GM18870 (cell line): ENCODE measurements at regions not wholly inside any gene's neighbourhood (a gene's known extent, or its start where the extent isn't known, plus 50 kb on each side); places are given as distances from the start of the nearest gene placed in this dataset.

Source experiments
- ATAC-seq: cut with Tn5 transposase; IDR thresholded peaks from one replicate; pipeline ENCODE4 v1.9.1; 2021; ENCODE audit warnings: moderate library complexity; ENCODE audit not compliant: unreplicated experiment

GRCh38 chr2:189267925-189268579 lies 88.5 kb upstream of the COL5A2 start:
- ATAC-seq: no peak

GRCh38 chr2:189268763-189269162 lies 89.2 kb upstream of the COL5A2 start:
- no peak for ATAC-seq

GRCh38 chr2:189273734-189274133 lies 94.2 kb upstream of the COL5A2 start:
- no peak for ATAC-seq

GRCh38 chr2:189274361-189274760 lies 94.8 kb upstream of the COL5A2 start:
- no peak for ATAC-seq

GRCh38 chr2:189276277-189276676 lies 96.7 kb upstream of the COL5A2 start:
- ATAC-seq: no peak

- no peak for ATAC-seq
These were observed 101.6 kb upstream of the COL5A2 start for GRCh38 chr2:189281201-189281600.

- no peak for ATAC-seq
These were observed 105.8 kb upstream of the COL5A2 start for GRCh38 chr2:189285349-189285748.

- ATAC-seq: no peak
These were observed 106.5 kb upstream of the COL5A2 start for GRCh38 chr2:189285962-189286645.

GRCh38 chr2:189287363-189287762 lies 107.8 kb upstream of the COL5A2 start:
- ATAC-seq: no peak

- peak; percentile 94 for ATAC-seq
These were observed 108.5 kb upstream of the COL5A2 start for GRCh38 chr2:189287982-189288521.

- ATAC-seq: no peak
These were observed 111.9 kb upstream of the COL5A2 start for GRCh38 chr2:189291460-189291859.

- no peak for ATAC-seq
These were observed 113.6 kb upstream of the COL5A2 start for GRCh38 chr2:189293164-189293563.

- ATAC-seq: no peak
These were observed 117.9 kb upstream of the COL5A2 start for GRCh38 chr2:189297446-189297845.

- ATAC-seq: no peak
These were observed 118.5 kb upstream of the COL5A2 start for GRCh38 chr2:189298038-189298437.

GRCh38 chr2:189298481-189298880 lies 118.9 kb upstream of the COL5A2 start:
- ATAC-seq: no peak

- ATAC-seq: no peak
These were observed 120.4 kb upstream of the COL5A2 start for GRCh38 chr2:189299974-189300373.

GRCh38 chr2:189300916-189301315 lies 121.4 kb upstream of the COL5A2 start:
- no peak for ATAC-seq

GRCh38 chr2:189302274-189302948 lies 122.8 kb upstream of the COL5A2 start:
- no peak for ATAC-seq

GRCh38 chr2:189304360-189304759 lies 124.8 kb upstream of the COL5A2 start:
- ATAC-seq: no peak

- ATAC-seq: no peak
These were observed 125.9 kb upstream of the COL5A2 start for GRCh38 chr2:189305291-189305943.

- no peak for ATAC-seq
These were observed 127.0 kb upstream of the COL5A2 start for GRCh38 chr2:189306525-189306924.
